ENCODE measurements at regions not wholly inside any gene's neighbourhood (a gene's known extent, or its start where the extent isn't known, plus 50 kb on each side); places are given as distances from the start of the nearest gene placed in this dataset.

- no peaks in the 10 kb centered on the region for H3K9me3 Mint-ChIP-seq
- H3K79me2 ChIP-seq (replicated peaks; ENCODE audit: insufficient read depth) = no peaks in the 10 kb centered on the region
- no peaks in the 10 kb centered on the region for H3K4me1 Mint-ChIP-seq
- no peak overlapping the region for H3K4me2 ChIP-seq
- DNase-seq (ENCODE audit: low spot score) = no peak
- H3K27me3 Mint-ChIP-seq (ENCODE audit: insufficient read depth, low read depth, poor library complexity) = no peaks in the 10 kb centered on the region
- no peak for ATAC-seq
- H3K36me3 Mint-ChIP-seq (ENCODE audit: low read depth) = no peaks in the 10 kb centered on the region
- H3K27ac Mint-ChIP-seq = no peak overlapping the region
- H3K9me2 ChIP-seq (ENCODE audit: insufficient read depth) = peaks cover 3% of the 10 kb centered on the region; the same call in 1 of the 2 replicates
- no peaks in the 10 kb centered on the region for H3K36me3 ChIP-seq (ENCODE audit: insufficient read depth)
- no peak for TF ChIP-seq POLR2AphosphoS5 (IDR thresholded peaks at IDR 0.05; ENCODE audit: low read depth)
- no peak overlapping the region for H3K4me3 Mint-ChIP-seq
- H2AFZ ChIP-seq = no peak overlapping the region
- no peak overlapping the region for H3K4me3 ChIP-seq
- no peaks in the 10 kb centered on the region for H3K27me3 ChIP-seq (ENCODE audit: insufficient read depth)
- H3K4me1 ChIP-seq (ENCODE audit: insufficient read depth) = no peaks in the 10 kb centered on the region
- no peaks in the 10 kb centered on the region for H4K20me1 ChIP-seq (replicated peaks; ENCODE audit: insufficient read depth)
- no peaks in the 10 kb centered on the region for H3F3A ChIP-seq (replicated peaks; ENCODE audit: low read depth)
- H3K27ac ChIP-seq (ENCODE audit: low read depth) = no peak overlapping the region
Measured at GRCh38 chr4:106764774-106765173, 271.3 kb downstream of the DKK2 start.

- no peaks in the 10 kb centered on the region for H3K79me2 ChIP-seq (replicated peaks; ENCODE audit: insufficient read depth)
- H3K4me1 ChIP-seq (ENCODE audit: insufficient read depth) = no peaks in the 10 kb centered on the region
- TF ChIP-seq ZNF331 (CRISPR knock-in tag; IDR thresholded peaks at IDR 0.05; ENCODE audit: low read depth) (no peak), JUNB (IDR thresholded peaks at IDR 0.05; ENCODE audit: unreplicated experiment) (no peak), CREB1 (CRISPR knock-in tag; IDR thresholded peaks at IDR 0.05; ENCODE audit: low read depth) (no peak), ZNF462 (CRISPR knock-in tag; IDR thresholded peaks at IDR 0.05) (no peak), POLR2AphosphoS5 (IDR thresholded peaks at IDR 0.05; ENCODE audit: low read depth) (no peak), EZH2phosphoT487 (IDR thresholded peaks at IDR 0.05; ENCODE audit: unreplicated experiment) (no peak)
- H3K27me3 Mint-ChIP-seq (ENCODE audit: insufficient read depth, low read depth, poor library complexity) = no peaks in the 10 kb centered on the region
- no peaks in the 10 kb centered on the region for H3K9me3 Mint-ChIP-seq
- H4K20me1 ChIP-seq (replicated peaks; ENCODE audit: insufficient read depth) = no peaks in the 10 kb centered on the region
- no peaks in the 10 kb centered on the region for H3F3A ChIP-seq (replicated peaks; ENCODE audit: low read depth)
- no peaks in the 10 kb centered on the region for H3K9me2 ChIP-seq (ENCODE audit: insufficient read depth)
- ATAC-seq (peak; percentile 41; the same call in 1 of the 3 replicates), DNase-seq (ENCODE audit: low spot score) (peak; percentile 5)
- no peak overlapping the region for H3K4me2 ChIP-seq
- H3K27ac ChIP-seq (ENCODE audit: low read depth) = no peak overlapping the region
- no peaks in the 10 kb centered on the region for H3K27me3 ChIP-seq (ENCODE audit: insufficient read depth)
- H3K4me3 Mint-ChIP-seq = no peak overlapping the region
- no peaks in the 10 kb centered on the region for H3K36me3 ChIP-seq (ENCODE audit: insufficient read depth)
- 0 out of 2 replicates have a peak overlapping the region, but pooled peaks have one; percentile 11 for H2AFZ ChIP-seq
- H3K4me3 ChIP-seq = no peak overlapping the region
- no peak overlapping the region for H3K27ac Mint-ChIP-seq
- H3K36me3 Mint-ChIP-seq (ENCODE audit: low read depth) = no peaks in the 10 kb centered on the region
- no peaks in the 10 kb centered on the region for H3K4me1 Mint-ChIP-seq
Measured at GRCh38 chr4:106762666-106763443, 273.3 kb downstream of the DKK2 start.

All from GM23338 (cell line).